Neural progenitor cell (in vitro differentiated cells): ENCODE measurements at regions not wholly inside any gene's neighbourhood (a gene's known extent, or its start where the extent isn't known, plus 50 kb on each side); places are given as distances from the start of the nearest gene placed in this dataset.

Experiments used
- CTCF ChIP-seq: fragments of 200-600 bp; sonication (generic); IDR thresholded peaks from 2 replicates; pipeline ENCODE4 v1.5.1; 2017; ENCODE audit warnings: antibody characterized with exemption, mild to moderate bottlenecking
- EZH2 ChIP-seq: fragments of 200-600 bp; sonication (generic); IDR thresholded peaks from 2 replicates; pipeline ENCODE4 v1.6.1; 2017; ENCODE audit warnings: antibody characterized with exemption, mild to moderate bottlenecking, moderate library complexity

DNA sequence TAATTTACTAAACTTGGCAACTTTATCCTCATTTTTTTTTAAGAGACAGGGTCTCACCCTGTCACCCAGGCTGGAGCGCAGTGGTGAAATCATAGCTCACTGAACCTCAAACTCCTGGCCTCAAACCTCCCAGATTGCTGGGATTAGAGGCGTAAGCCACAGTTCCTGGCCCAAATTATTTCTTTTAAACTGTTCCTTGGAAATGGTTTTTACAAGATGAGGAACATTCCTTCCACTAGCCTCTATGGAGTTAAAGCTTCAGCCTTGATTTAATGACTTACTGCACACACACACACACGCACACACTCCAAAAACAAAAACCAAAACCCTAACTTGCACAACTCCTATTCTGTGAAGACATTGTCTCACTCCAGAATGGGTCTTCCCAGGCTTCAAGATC, 77.2 kb upstream of the TARS1 start:
- TF ChIP-seq CTCF (no peak), EZH2 (no peak)
